HCT116 (cell line): ENCODE measurements at regions not wholly inside any gene's neighbourhood (a gene's known extent, or its start where the extent isn't known, plus 50 kb on each side); places are given as distances from the start of the nearest gene placed in this dataset.

Experiments used
- ATAC-seq: fragments of 200-7000 bp; cut with Tn5 transposase; 2 replicates; pipeline ENCODE4 v1.9.1; 2020; ENCODE audit warnings: mild to moderate bottlenecking, moderate library complexity
- BruUV-seq: library from RNA; stranded (reverse); fragments of 400-500 nt; replicated peaks from 2 replicates; lab custom pipeline; 2021; lab: Mats Ljungman, UMichigan
- CTCF ChIA-PET: fragments of 300-600 bp; sonication (Branson Sonifier 250); formaldehyde crosslinking; loops from one replicate; lab custom pipeline; 2021; ENCODE audit warnings: antibody characterized with exemption; lab: Charles Lee
- POLR2A ChIA-PET: fragments of 300-600, 350-600 bp; sonication (Branson Sonifier 250); formaldehyde crosslinking; loops from one replicate; lab custom pipeline; 2021; ENCODE audit warnings: antibody characterized with exemption; lab: Charles Lee
- RAD21 ChIA-PET, 2 experiments: fragments of 300-600 bp; sonication (Branson Sonifier 250); formaldehyde crosslinking; loops; one replicate each; lab custom pipeline; 2023; ENCODE audit warnings: low total read pairs in 2 of 2; ENCODE audit not compliant: uncharacterized antibody in 2 of 2, unreplicated experiment in 2 of 2, low non-redundant PET in 1 of 2; lab: Charles Lee
- DNase-seq: peaks from one replicate; pipeline ENCODE4 v3.0.0-alpha.2; 2010; ENCODE audit warnings: low read depth, low spot score
- H2AFZ ChIP-seq: fragments of 200-600 bp; shearing (Covaris generic), sonication (generic); 2 replicates; pipeline ENCODE4 v1.6.1; 2017; ENCODE audit warnings: low read depth, mixed run types, mixed read lengths, antibody characterized with exemption, low read length; ENCODE audit not compliant: poor library complexity, severe bottlenecking
- H3K27ac ChIP-seq: 2 replicates; pipeline ENCODE4 v1.5.1; 2012; ENCODE audit warnings: low read depth, low read length
- H3K27me3 ChIP-seq: fragments of 200-600 bp; sonication (generic); 2 replicates; pipeline ENCODE4 v1.6.1; 2016; ENCODE audit warnings: mixed run types, low read length, mixed read lengths; ENCODE audit not compliant: insufficient read depth
- H3K36me3 ChIP-seq, 2 experiments: fragments of 200-500 bp in 1 of 2; fragments of 200-600 bp in 1 of 2; sonication (Bioruptor generic) in 1 of 2; sonication (generic) in 1 of 2; 2 replicates each; pipeline versions ENCODE4 v1.5.1 to v1.6.1; 2014 to 2016; ENCODE audit warnings: low read length in 2 of 2, inconsistent platforms in 1 of 2, mixed read lengths in 1 of 2, mixed run types in 1 of 2; ENCODE audit not compliant: insufficient read depth in 2 of 2, control insufficient read depth in 1 of 2
- H3K4me1 ChIP-seq, 2 experiments: fragments of 200-600 bp in 1 of 2; sonication (generic) in 1 of 2; 2 replicates each; pipeline versions ENCODE4 v1.5.1 to v1.6.1; 2012 to 2017; ENCODE audit warnings: low read length in 2 of 2, inconsistent platforms in 1 of 2, mild to moderate bottlenecking in 1 of 2, mixed read lengths in 1 of 2, mixed run types in 1 of 2, moderate library complexity in 1 of 2; ENCODE audit not compliant: insufficient read depth in 2 of 2, control insufficient read depth in 1 of 2
- H3K4me2 ChIP-seq: fragments of 200-600 bp; sonication (generic); 2 replicates; pipeline ENCODE4 v1.6.1; 2017; ENCODE audit warnings: mixed run types, low read length, mixed read lengths
- H3K4me3 ChIP-seq, 2 experiments: fragments of 200-600 bp in 1 of 2; sonication (generic) in 1 of 2; replicated peaks in 1 of 2; 2 replicates each; pipeline ENCODE4 v1.5.1; 2011 to 2016; ENCODE audit warnings: low read length in 2 of 2, control low read depth in 1 of 2, low read depth in 1 of 2, mild to moderate bottlenecking in 1 of 2, mixed read lengths in 1 of 2, mixed run types in 1 of 2
- H3K79me2 ChIP-seq: fragments of 200-600 bp; sonication (generic); 2 replicates; pipeline ENCODE4 v1.6.1; 2017; ENCODE audit warnings: mild to moderate bottlenecking, mixed run types, low read length, moderate library complexity, mixed read lengths; ENCODE audit not compliant: insufficient read depth
- H3K9ac ChIP-seq: fragments of 200-600 bp; sonication (generic); 2 replicates; pipeline ENCODE4 v1.6.1; 2016; ENCODE audit warnings: low read length, mixed read lengths
- H3K9me2 ChIP-seq: fragments of 200-600 bp; sonication (generic), shearing (Covaris generic); 2 replicates; pipeline ENCODE4 v1.6.1; 2017; ENCODE audit warnings: mixed run types, mild to moderate bottlenecking, moderate library complexity; ENCODE audit not compliant: insufficient read depth
- H3K9me3 ChIP-seq, 2 experiments: fragments of 200-500 bp in 1 of 2; fragments of 200-600 bp in 1 of 2; sonication (Bioruptor generic) in 1 of 2; sonication (generic) in 1 of 2; 2 replicates each; pipeline ENCODE4 v1.6.1; 2014 to 2017; ENCODE audit warnings: low read length in 2 of 2, mixed read lengths in 2 of 2, inconsistent platforms in 1 of 2, low read depth in 1 of 2, mild to moderate bottlenecking in 1 of 2, mixed run types in 1 of 2, moderate library complexity in 1 of 2; ENCODE audit not compliant: control insufficient read depth in 1 of 2, insufficient read depth in 1 of 2
- H4K20me1 ChIP-seq: fragments of 200-600 bp; sonication (generic), shearing (Covaris generic); 2 replicates; pipeline ENCODE4 v1.6.1; 2017; ENCODE audit warnings: mixed run types, mild to moderate bottlenecking, moderate library complexity; ENCODE audit not compliant: insufficient read depth
- FOSL1 ChIP-seq: IDR thresholded peaks from 2 replicates; pipeline ENCODE4 v1.6.1; 2012; ENCODE audit warnings: low read depth
- JUND ChIP-seq: IDR thresholded peaks from 2 replicates; pipeline ENCODE4 v1.6.1; 2012
- POLR2A ChIP-seq: IDR thresholded peaks from 2 replicates; pipeline ENCODE4 v1.7.0; 2011; ENCODE audit warnings: borderline replicate concordance; ENCODE audit not compliant: insufficient read depth, insufficient read length; ENCODE audit errors: extremely low read depth
- RAD21 ChIP-seq: IDR thresholded peaks from 2 replicates; pipeline ENCODE4 v1.6.1; 2012; ENCODE audit warnings: low read depth, mild to moderate bottlenecking
- SIN3A ChIP-seq: IDR thresholded peaks from 2 replicates; pipeline ENCODE4 v1.6.1; 2012; ENCODE audit warnings: low read depth
- TCF7L2 ChIP-seq: IDR thresholded peaks from 2 replicates; pipeline ENCODE4 v1.7.0; 2011; ENCODE audit warnings: borderline replicate concordance, inconsistent platforms; ENCODE audit not compliant: insufficient read depth, insufficient read length; ENCODE audit errors: extremely low read depth
- YY1 ChIP-seq: IDR thresholded peaks from 2 replicates; pipeline ENCODE4 v1.6.1; 2011; ENCODE audit warnings: low read length, low read depth, moderate library complexity, mild to moderate bottlenecking; ENCODE audit not compliant: insufficient replicate concordance; ENCODE audit errors: extremely low read depth
- ZFX ChIP-seq: fragments of 450-650 bp; IDR thresholded peaks from 2 replicates; pipeline ENCODE4 v1.6.1; 2017
- ZNF274 ChIP-seq: fragments of 200-500 bp; sonication (Bioruptor generic); IDR thresholded peaks from 2 replicates; pipeline ENCODE4 v1.6.1; 2014; ENCODE audit warnings: mild to moderate bottlenecking, low read depth, low read length, inconsistent platforms
- intact Hi-C: fragments of 100-400 bp; cut with micrococcal nuclease; formaldehyde crosslinking; loops from 2 replicates; pipeline ENCODE4 v1.10.0; 2022

- RAD21 ChIA-PET: no interaction called here
- intact Hi-C loops: loop anchor here (10.0 kb wide), 1 partner anchor 1030 kb away; no protein-coding TSS in a partner anchor
- no peak for TF ChIP-seq FOSL1
- no peak for TF ChIP-seq JUND
- no peak for TF ChIP-seq ZFX
- TF ChIP-seq TCF7L2: no peak
- no peak for TF ChIP-seq ZNF274
These were observed 141.8 kb upstream of the CPM start for GRCh38 chr12:69074556-69075349.

GRCh38 chr12:69083689-69084088 is 150.7 kb upstream of the CPM start:
- intact Hi-C loops: no loop called here
- no peak overlapping the region for H3K9ac ChIP-seq
- no peak overlapping the region for H3K27ac ChIP-seq
- no peak for ATAC-seq
- TF ChIP-seq SIN3A (no peak), POLR2A (no peak), YY1 (no peak), RAD21 (no peak)
- no peak overlapping the region for H2AFZ ChIP-seq
- no peaks in the 10 kb centered on the region for H3K36me3 ChIP-seq
- H3K27me3 ChIP-seq: no peaks in the 10 kb centered on the region
- no peaks in the 10 kb centered on the region for H3K9me2 ChIP-seq
- no peaks in the 10 kb centered on the region for H3K4me1 ChIP-seq
- no peaks in the 10 kb centered on the region for H3K9me3 ChIP-seq
- H3K79me2 ChIP-seq: no peaks in the 10 kb centered on the region
- H3K4me2 ChIP-seq: no peak overlapping the region
- ChIA-PET RAD21 (no interaction called here), POLR2A (no interaction called here), CTCF (no interaction called here)
- no peak overlapping the region for H3K4me3 ChIP-seq
- no peaks in the 10 kb centered on the region for H4K20me1 ChIP-seq
- no TSS peak for BruUV-seq
- DNase-seq: no peak

More at GRCh38 chr12:69074556-69075349, 141.8 kb upstream of the CPM start:
- Histone ChIP-seq H3K9me2 (no peaks in the 10 kb centered on the region), H2AFZ (no peak overlapping the region), H3K36me3 (no peaks in the 10 kb centered on the region), H3K4me3 (no peak overlapping the region), H3K4me1 (peaks cover 0 to 12% of the 10 kb centered on the region in 2 experiments; a peak in 2 of 4 replicates), H3K4me2 (no peak overlapping the region), H3K9ac (no peak overlapping the region), H3K27me3 (no peaks in the 10 kb centered on the region), H3K79me2 (no peaks in the 10 kb centered on the region), H3K27ac (no peak overlapping the region), H4K20me1 (no peaks in the 10 kb centered on the region), H3K9me3 (no peaks in the 10 kb centered on the region)
- DNase-seq: no peak
- no peak for ATAC-seq
- BruUV-seq: no TSS peak
- ChIA-PET POLR2A (no interaction called here), CTCF (interaction anchor here (0.5 kb wide), 1 partner anchor 1034 kb away, joined by 3 read pairs; no protein-coding TSS in a partner anchor)
